GM18951 (cell line): ENCODE measurements at regions not wholly inside any gene's neighbourhood (a gene's known extent, or its start where the extent isn't known, plus 50 kb on each side); places are given as distances from the start of the nearest gene placed in this dataset.
"Not testable (repeated sequence)": the region's sequence is repeated elsewhere in the genome, so short reads cannot be mapped to it uniquely, and the experiment has no call there.

ENCODE experiments used
- POLR2A ChIP-seq: IDR thresholded peaks from 4 replicates; pipeline ENCODE4 v1.6.1; 2011; ENCODE audit warnings: mild to moderate bottlenecking; ENCODE audit not compliant: insufficient read length, insufficient read depth; ENCODE audit errors: extremely low read depth
- in situ Hi-C: fragments of 300-500 bp; cut with MboI; formaldehyde crosslinking; loops from one replicate; pipeline ENCODE4 v1.12.0; 2022; ENCODE audit warnings: low sequenced_read_pairs, mixed read lengths, inconsistent platforms; ENCODE audit not compliant: unreplicated experiment

DNA sequence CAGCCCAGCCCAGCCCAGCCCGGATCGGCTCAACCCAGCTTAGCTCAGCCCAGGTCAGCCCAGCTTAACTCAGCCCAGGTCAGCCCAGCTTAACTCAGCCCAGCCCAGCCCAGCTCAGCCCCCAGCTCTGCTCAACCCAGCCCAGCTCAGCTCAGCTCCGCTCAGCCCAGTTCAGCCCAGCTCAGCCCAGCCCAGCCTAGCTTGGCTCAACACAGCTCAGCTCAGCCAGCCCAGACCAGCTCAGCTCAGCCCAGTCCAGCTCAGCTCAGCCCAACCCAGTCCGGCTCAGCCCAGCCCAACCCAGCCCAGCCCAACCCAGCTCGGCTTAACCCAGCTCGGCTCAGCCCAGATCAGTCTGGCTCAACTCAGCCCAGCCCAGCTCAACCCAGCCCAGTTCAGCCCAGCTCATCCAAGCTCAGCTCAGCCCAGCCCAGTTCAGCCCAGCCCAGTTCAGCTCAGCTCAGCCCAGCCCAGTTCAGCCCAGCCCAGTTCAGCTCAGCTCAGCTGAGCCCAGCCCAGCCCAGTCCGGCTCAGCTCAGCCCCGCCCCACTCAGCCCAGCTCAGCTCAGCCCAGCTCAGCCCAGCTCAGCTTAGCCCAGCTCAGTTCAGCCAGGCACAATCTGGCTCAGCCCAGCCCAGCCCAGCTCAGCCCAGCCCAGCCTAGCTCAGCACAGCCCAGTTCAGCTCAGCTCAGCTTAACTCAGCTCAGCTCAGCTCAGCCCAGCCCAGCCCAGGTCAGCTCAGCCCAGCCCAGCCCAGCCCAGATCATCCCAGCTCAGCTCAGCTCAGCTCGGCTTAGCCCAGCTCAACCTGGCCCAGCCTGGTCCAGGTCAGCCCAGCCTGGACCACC, 331.7 kb downstream of the TMEM121 start:
- TF ChIP-seq POLR2A, result peak; percentile 59

DNA sequence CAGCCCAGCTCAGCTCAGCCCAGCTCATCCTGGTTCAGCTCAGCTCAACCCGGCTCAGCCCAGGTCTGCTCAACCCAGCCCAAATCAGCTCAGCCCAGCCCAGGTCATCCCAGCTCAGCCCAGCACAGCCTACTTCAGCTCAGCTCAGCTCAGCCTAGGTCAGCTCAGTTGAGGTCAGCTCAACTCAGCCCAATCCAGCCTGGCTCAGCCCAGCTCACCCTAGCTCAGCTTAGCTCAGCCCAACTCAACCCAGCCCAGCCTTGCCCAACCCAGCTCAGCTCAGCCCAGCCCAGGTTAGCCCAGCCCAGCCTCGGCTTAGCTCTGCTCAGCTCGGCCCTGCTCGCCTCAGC, 332.3 kb downstream of the TMEM121 start:
- in situ Hi-C loops, result no loop called here

More for the DNA sequence above, 331.7 kb downstream of the TMEM121 start:
- in situ Hi-C loops, result no loop called here

DNA sequence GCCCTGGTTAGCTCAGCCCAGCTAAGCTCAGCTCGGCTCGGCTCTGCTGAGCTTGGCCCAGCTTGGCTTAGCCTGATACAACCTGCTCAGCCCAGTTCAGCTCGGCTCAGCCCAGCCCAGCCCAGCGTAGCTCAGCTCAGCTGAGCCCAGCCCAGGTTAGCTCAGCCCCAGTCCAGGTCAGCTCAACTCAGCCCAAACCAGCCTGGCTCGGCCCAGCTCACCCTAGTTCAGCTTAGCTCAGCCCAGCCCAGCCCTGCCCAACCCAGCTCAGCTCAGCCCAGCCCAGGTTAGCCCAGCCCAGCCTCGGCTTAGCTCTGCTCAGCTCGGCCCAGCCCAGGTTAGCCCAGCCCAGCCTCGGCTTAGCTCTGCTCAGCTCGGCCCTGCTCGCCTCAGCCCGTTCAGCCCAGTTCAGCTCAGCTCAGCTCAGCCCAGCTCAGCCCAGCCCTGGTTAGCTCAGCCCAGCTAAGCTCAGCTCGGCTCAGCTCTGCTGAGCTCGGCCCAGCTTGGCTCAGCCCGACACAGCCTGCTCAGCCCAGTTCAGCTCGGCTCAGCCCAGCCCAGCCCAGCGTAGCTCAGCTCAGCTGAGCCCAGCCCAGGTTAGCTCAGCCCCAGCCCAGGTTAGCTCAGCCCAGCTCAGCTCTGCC, 332.8 kb downstream of the TMEM121 start:
- in situ Hi-C loops, result not testable (repeated sequence)

More for the DNA sequence above, 332.3 kb downstream of the TMEM121 start:
- no peak for TF ChIP-seq POLR2A

DNA sequence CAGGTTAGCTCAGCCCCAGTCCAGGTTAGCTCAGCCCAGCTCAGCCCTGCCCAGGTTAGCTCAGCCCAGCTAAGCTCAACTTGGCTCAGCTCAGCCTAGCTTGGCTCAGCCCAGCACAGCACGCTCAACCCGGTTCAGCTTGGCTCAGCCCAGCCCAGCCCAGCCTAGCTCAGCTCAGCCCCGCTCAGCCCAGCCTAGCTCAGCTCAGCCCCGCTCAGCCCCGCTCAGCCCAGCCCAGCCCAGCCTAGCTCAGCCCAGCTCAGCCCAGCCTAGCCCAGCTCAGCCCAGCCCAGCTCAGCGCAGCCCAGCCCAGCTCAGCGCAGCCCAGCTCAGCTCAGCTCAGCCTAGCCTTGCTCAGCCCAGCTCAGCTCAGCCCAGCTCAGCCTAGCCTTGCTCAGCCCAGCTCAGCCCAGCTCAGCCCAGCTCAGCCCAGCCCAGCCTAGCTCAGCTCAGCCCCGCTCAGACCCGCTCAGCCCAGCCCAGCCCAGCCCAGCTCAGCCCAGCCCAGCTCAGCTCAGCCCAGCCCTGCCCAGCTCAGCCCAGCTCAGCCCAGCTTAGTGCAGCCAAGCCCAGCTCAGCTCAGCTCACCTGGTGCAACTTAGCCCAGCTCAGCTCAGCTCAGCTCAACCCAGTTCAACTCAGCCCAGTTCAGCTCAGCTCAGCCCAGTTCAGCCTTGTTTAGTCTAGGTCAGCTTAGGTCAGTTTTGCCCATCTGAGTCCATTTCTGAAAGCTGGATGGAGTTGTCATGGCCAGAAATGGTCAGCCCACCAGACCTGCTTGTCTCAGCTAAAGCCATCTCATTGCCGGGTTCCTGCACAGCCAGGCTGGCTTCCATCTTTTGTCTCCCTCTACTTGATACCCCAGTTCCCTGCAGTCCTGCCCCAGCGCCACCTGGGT, 333.6 kb downstream of the TMEM121 start:
- TF ChIP-seq POLR2A, result peak; percentile 67
- in situ Hi-C loops, result no loop called here

DNA sequence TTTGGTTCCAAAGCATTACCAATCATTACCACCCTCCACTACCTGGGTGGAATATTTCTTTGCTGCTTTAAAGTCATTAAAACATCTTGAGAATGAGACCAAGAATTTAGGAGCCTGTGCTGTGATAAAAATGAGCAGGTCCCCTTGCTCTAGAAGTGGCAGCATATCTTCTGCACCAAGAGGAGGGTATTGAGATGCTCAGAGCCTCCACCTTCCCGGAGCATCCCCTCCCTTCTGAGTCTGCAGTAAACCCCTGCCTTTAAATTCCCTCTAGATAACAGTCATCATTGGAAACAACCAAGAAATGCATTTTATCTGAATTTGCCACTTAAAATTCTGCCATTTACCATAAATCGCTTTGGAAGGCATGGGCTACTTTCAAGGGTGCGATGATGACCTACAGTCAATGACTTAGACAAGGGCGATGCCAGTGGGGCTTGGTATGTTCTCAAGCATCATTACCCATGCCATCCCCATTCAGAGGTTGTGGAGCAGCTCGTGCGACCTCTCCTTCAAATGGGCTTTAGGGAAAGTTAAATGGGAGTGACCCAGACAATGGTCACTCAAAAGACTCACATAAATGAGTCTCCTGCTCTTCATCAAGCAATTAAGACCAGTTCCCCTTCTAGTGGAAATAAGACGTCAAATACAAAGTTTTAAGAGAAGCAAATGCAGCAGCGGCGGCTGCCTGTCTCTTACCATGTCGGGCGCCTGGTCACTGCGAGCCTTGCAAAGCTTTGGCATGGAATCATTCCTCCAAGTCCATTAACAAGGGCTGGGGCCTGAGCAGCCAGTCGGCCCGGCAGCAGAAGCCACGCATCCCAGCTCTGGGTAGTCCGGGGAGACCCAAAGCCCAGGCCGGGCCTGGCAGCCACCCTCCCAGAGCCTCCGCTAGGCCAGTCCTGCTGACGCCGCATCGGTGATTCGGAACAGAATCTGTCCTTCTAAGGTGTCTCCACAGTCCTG, 334.5 kb downstream of the TMEM121 start:
- peak; percentile 82 for TF ChIP-seq POLR2A
- in situ Hi-C loops, result no loop called here

DNA sequence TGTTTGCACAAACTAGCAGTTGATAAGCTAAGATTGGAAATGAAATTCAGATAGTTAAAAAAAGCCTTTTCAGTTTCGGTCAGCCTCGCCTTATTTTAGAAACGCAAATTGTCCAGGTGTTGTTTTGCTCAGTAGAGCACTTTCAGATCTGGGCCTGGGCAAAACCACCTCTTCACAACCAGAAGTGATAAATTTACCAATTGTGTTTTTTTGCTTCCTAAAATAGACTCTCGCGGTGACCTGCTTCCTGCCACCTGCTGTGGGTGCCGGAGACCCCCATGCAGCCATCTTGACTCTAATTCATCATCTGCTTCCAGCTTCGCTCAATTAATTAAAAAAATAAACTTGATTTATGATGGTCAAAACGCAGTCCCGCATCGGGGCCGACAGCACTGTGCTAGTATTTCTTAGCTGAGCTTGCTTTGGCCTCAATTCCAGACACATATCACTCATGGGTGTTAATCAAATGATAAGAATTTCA, 335.6 kb downstream of the TMEM121 start:
- TF ChIP-seq POLR2A, result peak; percentile 74
- in situ Hi-C loops, result no loop called here

DNA sequence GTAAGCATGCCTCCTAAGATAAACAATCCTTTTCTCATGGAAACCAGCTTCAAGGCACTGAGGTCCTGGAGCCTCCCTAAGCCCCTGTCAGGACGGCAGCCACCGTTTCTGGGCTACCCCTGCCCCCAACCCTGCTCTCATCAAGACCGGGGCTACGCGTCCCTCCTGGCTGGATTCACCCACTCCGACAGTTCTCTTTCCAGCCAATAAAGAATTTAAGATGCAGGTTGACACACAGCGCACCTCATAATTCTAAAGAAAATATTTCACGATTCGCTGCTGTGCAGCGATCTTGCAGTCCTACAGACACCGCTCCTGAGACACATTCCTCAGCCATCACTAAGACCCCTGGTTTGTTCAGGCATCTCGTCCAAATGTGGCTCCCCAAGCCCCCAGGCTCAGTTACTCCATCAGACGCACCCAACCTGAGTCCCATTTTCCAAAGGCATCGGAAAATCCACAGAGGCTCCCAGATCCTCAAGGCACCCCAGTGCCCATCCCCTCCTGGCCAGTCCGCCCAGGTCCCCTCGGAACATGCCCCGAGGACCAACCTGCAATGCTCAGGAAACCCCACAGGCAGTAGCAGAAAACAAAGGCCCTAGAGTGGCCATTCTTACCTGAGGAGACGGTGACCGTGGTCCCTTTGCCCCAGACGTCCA, 336.3 kb downstream of the TMEM121 start:
- in situ Hi-C loops, result no loop called here
- peak; percentile 57 for TF ChIP-seq POLR2A

DNA sequence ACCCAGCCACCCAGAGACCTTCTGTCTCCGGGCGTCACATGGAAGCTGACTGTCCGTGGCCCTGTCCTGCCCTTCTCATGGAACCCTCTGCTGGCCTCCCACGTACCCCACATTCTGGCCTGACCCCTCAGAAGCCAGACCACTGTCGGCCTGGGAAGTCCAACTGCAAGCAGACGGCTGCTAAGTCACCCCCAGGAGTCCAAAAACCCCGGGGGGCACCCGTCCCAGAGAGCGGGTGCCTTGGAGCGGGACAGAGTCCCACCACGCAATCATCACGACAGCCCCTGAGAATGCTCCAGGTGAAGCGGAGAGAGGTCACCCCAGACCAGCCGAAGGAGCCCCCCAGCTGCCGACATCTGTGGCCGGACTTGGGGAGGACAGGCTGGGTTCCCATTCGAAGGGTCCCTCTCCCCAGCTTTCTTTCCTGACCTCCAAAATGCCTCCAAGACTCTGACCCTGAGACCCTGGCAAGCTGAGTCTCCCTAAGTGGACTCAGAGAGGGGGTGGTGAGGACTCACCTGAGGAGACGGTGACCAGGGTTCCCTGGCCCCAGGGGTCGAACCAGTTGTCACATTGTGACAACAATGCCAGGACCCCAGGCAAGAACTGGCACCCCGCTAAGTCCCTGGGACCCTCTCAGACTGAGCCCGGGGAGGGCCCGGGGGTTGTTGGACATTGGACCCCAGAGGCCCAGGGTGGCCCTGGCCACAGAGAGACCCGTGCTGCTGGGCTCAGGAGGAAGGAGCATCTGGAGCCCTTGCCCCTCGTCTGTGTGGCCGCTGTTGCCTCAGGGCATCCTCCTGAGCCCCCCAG, 337.1 kb downstream of the TMEM121 start:
- TF ChIP-seq POLR2A, result peak; percentile 48
- in situ Hi-C loops, result no loop called here

DNA sequence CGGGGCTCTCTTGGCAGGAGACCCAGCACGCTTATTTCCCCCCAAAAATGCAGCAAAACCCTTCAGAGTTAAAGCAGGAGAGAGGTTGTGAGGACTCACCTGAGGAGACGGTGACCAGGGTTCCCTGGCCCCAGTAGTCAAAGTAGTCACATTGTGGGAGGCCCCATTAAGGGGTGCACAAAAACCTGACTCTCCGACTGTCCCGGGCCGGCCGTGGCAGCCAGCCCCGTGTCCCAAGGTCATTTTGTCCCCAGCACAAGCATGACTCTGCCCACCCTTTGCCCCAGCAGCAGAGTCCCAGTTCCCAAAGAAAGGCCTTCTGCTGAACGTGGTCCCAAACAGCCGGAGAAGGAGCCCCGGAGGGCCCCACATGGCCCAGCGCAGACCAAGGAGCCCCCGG, 337.7 kb downstream of the TMEM121 start:
- in situ Hi-C loops, result no loop called here
- TF ChIP-seq POLR2A, result no peak

DNA sequence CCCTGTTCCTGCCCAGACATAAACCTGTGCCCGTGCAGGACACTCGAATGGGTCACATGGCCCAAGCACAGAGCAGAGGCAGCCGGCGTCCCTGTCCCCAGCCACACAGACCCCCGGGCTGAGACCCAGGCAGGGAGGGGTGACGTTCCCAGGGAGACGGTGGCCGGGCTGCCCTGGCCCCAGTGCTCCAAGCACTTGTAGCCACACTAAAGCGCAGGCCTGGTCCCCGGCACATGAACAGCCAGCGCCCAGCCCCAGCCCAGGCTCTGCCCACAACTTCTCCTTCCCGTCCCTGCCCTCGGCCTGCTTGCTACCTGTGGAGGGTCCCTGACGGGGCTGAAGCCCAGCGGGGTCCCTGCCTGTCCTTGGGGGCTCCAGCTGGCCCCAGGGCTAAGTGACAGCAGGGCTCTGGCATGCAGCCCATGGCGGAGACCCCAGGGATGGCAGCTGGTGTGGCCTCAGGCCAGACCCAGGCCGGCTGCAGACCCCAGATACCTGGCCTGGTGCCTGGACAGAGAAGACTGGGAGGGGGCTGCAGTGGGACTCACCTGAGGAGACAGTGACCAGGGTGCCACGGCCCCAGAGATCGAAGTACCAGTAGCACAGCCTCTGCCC, 338.4 kb downstream of the TMEM121 start:
- in situ Hi-C loops, result no loop called here
- TF ChIP-seq POLR2A, result no peak
